Dedifferentiated amniotic fluid mesenchymal stem cell (primary cell): ENCODE measurements at regions not wholly inside any gene's neighbourhood (a gene's known extent, or its start where the extent isn't known, plus 50 kb on each side); places are given as distances from the start of the nearest gene placed in this dataset.
A peak's percentile ranks its signal among the peaks of the same experiment; 100 is the strongest.

Source experiments
- DNase-seq: peaks from one replicate; pipeline ENCODE4 v3.0.0-alpha.2; 2016; ENCODE audit errors: extremely low spot score

DNA sequence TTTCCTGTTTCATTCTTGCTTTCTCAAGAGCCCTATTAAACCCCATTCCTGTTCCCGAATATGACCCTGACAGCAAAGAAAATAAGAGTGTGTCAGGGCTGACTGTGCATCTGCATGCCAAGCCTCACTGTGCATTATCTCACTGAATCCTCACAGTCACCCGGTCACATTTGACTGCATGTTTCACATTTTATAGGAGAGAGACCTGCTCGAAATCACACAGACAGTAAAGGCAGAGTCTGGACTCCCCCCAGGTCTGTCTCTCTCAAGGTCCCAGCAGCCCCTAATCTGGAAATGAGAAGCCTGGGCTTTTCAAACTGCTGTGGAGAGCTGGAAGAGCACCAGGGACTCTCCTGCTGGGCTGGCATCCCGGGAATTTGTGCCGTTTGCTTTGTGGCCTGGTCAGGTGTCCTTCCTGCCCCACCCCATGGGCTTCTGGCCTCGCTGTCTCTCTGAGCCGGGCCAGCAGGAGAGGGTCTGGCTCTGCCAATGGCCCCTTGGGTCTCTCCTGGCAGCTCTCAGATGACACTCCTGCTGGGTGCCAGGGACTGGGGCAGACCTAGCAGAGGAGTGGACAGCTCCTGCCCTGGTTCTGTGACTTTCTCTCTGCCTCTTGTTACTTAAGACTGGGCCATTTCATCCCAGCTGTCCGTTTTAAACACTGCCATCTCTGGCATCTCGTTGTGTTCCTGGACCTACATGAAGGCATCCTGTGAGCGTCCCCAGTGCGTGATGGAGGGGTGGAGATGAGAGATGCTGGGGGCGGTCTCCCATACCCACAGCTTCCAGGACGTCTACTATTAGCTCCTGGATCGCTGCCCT is 173.6 kb downstream of the ARHGAP12 start:
- DNase-seq, result no peak

DNA sequence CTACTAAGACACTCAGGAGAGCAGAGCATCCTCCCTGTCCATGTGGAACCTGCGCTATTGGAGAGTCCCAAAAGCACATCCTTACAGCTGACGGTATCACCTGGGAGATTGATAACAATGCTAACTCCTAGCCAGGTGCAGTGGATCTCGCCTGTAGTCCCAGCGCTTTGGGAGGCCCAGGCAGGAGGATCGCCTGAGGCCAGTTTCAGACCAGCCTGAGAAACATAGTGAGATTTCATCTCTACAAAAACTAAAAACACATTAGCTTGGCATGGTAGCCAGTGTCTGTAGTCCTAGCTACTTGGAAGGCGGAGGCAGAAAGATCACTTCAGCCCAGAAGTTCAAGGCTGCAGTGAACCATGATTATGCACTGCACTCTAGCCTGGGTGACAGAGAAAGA is 174.9 kb downstream of the ARHGAP12 start:
- DNase-seq, result no peak

DNA sequence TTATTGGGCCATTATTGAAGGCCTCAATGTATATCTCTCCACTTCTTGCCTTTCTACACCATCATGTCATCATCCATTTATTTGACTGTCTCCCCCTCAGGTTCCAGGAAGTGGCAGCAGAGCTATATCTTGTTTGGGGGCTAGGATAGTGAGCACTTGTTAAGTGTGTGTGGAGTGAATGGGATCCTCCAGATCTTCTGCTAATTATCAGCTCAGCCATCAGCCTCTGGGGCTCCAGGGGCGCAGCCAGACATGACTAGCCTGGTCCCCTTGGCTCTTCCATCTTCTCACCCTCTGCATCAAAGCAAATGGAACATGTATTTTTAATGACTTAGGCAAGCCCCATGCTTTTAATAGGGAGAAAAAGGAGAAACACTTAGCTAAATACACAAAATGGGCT is 176.5 kb downstream of the ARHGAP12 start:
- no peak for DNase-seq

DNA sequence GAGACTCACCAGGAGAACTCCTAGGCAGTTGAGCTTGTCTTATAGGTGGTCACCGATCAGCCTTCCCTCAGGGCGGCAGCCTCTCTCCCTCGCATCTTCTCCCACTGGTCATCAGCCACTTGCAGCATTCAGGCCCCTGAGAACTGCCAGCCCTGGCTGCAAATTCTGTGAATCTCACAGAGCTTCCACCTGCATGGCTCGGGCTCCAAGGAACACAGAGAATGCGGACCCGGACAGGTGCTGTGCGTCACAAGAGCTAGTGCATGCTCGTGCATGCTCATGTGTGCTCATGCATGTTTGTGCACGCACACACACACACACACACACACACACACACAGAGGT is 176.9 kb downstream of the ARHGAP12 start:
- DNase-seq, result no peak

DNA sequence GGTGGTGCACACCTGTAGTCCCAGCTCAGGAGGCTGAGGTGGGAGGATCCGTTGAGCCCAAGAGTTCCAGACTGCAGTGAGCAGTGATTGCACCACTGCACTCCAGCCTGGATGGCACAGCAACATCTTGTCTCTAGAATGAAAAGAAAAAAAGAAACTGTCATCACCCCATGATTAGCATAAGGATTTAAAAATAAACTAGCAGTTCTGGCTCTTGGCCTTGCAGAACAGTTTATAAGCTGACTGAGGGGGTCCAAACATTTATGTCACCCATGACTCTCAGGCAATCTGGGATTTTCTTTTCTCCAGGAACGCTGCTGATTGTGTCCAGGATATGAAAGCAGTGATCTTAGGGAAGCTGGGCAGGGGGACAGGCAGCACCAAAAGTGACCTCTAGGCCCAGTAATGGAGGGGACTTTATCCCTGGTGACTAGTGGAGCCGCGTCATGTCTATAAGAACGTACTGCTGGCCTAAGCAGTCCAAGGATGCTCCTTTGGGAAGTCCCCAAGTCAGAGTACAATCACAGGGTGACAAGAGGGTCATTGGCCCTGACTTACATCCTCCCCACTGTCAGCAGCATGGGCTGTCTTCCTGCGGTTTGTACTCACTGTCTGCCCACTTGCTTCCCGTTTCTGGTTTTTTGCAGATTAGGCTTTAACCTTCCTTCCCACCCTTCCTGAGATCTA is 177.4 kb downstream of the ARHGAP12 start:
- DNase-seq, result no peak

DNA sequence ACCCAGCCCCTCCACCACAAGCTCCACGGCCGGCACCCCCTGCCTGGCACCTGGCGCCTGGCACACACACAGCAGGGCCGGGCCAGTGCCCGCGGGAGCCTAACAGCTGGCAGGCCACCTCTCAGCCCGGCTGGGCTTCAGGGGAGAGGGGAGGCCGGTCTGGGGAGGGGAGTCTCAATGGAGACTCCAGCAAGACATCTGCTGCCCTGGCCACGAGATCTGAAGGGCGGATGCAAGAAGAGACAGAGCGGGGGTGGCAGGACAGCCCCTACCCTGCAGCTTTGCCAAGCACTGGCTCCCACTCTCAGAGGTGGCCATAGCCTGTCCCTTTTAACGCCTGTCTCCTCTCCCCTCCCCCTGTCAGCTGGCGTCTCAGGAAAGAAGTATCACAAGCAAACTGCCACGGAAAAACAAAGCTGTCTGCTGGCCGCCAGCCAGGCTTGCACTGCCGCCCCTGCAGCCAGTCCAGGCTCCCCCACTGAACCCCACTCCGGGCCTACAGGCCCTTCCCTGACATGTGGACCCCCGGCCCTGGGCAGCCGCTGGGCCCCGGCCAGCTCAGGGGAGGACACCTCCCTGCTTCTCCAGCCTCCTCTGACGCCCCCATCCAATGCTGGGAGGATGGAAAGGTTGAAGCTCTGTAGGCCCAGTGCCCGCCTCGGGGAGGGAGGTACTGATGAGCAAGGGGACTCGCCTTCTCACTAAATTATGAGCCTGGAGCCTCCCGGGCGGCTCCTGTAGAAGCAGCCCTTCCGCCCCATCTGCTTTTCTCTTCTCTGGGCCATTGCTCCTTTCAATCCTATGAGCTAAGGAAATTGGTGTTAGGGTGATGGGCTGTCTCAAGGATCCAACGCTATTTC is 178.4 kb downstream of the ARHGAP12 start:
- no peak for DNase-seq

DNA sequence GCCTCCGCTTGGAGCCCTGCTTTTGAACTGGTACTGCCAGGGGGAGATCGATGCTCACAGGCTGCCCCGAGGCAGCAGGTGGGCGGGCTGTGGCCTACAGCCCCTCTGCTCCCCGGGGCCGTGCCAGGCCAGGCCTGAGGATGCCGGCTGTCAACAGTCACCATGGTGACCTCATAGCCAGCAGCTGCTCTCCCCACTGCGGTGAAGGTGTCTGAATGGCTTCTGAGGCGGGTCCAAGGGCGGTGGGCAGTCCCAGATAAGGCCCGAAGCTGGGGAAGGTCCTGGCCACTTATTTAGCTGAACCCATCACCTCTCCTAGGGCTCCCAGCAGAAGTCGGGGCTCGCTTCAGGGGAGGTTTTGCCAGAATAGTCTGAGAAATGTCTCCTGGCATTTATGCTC is 179.3 kb downstream of the ARHGAP12 start:
- DNase-seq, result no peak

DNA sequence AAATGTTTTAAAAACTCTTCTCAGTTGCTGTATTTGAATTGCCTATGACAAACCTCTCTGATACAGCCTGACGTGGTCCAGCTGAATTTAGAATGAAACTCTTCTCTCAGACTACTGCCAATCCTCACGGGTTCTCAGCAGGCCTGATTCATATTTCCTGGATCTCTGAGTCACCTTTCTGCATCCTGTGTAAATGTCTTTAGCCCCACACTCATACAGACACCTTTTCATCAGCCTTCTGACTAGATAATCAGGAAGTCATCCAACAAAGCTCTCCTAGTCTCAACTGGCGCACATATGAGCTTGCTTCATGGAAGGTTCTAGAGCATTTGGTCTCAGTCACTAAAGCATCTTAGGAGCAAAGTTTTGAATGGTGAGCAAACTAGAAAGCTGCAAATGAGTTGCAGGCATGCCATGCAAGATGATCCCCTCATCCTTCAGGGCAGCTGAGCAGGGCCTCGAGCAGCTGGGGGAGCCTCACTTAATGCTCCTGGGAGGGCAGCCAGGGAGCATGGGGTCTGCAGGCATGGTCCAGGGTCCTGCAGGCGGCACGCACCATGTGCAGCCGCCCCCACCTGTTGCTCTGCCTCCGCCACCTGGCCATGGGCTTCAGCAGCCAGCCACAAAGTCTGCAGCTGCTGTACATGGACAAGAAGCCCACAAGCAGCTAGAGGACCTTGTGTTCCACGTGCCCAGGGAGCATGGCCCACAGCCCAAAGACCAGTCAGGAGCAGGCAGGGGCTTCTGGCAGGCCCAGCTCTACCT is 182.8 kb downstream of the ARHGAP12 start:
- peak; percentile 55 for DNase-seq

DNA sequence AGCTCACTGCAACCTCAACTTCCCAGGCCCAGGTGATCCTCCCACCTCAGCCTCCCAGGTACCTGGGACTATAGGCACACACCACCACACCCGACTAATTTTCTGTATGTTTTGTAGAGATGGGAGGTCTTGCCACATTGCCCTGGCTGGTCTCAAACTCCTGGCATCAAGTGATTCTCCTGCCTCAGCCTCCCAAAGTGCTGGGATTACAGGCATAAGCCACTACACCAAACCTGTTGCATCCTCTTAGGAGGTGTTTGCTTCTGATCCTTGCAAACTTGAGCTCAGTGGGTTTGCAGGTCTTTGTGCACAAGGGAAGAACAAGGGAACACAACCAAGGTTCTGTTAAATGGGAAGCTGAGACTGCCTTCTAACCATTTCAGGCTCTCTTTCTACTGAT is 184.6 kb downstream of the ARHGAP12 start:
- no peak for DNase-seq

DNA sequence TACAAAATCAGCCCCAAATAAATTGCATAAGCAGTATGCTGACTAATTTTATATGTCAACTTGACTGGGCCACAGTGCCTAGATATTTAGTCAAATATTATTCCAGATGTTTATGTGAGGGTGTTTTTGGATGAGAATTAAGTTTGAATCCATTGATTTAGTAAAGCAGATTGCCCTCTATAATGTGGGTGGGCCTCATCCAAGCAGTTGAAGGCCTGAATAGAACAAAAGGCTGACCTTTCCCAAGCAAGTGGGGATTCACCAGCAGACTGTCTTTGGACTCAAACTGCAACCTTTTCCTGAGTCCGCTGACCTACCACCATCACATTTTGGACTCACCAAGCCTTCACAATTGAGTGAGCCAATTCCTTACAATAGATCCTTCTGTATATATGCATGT is 186.4 kb downstream of the ARHGAP12 start:
- no peak for DNase-seq

DNA sequence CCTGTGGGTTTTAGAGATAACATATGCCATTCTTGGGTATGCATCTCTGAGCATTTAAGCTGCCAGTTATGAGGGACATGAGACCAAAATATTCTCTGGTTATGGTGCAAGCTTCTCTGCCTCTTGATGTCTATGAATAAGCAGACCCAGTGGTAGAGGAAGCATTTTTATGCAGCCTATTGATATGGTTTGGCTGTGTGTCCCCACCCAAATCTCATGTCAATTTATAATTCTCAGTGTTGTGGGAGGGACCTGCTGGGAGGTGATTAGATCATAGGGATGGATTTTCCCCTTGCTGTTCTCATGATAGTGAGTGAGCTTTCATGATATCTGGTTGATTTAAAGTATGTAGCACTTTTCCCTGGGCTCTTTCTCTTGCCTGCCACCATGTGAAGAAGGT is 187.2 kb downstream of the ARHGAP12 start:
- DNase-seq, result no peak

DNA sequence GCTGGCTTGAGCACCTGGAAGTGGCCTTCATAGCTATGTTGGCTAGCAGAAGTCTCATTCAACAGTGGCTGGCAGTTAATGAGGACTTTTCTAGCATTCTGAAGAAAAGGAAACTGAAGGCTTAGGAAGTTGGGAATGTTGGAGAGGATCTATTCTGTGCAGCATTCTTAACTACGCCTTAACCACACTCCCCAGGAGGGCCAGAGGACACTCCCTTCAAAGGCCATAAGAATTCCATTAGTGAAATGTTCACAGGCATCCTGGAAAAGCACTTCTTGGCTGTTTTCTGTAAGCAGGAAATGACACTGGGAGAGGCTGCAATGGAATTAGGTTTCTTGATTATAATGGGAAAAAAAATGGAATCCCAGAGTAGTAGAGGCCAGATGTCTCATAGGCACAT is 188.9 kb downstream of the ARHGAP12 start:
- peak; percentile 39 for DNase-seq

DNA sequence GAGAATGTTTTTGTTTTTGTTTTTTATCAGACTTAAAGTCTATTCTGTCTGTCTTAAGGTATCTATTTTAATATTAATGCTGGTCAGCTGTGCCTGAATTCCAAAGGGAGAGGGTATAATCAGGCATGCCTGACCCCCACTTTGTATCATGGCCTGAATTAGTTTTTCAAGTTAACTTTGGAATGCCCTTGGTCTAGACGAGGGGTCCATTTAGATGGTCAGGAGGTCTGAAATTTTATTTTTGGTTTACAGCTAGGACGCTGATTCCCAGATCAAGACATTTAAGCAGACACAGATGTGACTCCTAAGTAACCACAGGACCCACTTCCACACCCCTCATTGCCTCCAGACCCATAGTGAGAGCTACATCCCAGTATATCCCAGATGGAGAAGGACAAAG is 189.5 kb downstream of the ARHGAP12 start:
- no peak for DNase-seq

DNA sequence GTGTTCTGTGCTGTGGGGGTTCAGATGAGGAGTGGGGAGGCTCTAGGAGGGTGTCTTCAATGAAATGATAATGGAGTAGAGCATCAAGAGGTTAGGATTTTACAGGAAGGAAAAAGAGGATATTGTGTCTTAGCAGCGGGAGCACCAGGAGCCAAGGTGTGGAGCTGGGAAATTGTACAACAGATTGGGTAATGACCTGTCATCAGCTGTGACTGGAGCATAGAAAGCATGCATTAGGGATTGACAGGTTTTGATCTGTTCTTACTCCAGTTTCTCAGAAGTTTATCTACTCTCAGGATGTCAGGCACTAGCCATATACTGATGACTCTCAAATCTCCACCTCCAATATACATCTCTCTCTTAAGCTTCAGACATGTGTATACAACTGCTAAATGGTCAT is 196.9 kb downstream of the ARHGAP12 start:
- no peak for DNase-seq

DNA sequence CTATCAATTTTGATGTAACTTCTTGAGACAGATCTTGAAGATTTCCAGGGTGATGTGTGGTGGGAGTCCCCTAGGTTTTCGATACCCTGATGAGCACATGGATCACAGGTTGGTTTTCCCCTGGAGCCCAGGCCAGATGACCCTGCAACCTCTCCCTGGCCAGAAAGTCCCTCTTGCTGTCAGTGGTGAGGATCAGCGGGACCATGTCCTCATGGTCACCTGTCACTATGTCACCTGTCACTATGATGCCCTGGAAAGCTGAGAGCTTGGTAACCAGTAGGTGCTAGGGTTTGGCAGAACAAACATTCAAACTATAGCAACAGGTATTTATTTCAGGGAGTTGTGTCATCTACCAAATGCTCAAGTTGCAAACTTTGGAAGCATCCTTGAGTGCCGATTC is 197.9 kb downstream of the ARHGAP12 start:
- no peak for DNase-seq

DNA sequence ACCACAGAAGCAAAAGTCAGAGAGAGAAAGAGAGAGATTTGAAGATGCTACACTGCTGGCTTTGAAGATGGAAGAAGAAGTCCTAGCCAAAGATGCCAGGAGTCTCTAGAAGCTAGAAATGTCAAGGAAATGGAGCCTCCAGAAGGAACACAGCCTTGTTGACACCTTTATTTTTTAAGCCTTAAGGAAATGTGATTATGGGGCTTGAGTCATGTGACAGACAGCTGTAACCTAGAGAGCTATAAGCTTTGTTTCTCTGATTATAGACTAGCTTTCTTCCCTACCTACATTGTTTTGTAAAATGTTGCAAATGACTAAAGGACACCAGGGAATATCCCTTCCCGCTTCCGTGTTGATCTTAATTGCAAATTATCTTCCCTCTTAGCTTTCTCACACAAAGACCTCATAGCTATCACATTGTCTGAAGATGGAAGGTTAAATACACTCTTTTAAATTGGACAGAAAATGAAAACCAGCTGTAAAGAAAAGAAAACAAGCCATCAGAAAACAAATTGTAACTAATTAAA is 199.9 kb downstream of the ARHGAP12 start:
- no peak for DNase-seq

DNA sequence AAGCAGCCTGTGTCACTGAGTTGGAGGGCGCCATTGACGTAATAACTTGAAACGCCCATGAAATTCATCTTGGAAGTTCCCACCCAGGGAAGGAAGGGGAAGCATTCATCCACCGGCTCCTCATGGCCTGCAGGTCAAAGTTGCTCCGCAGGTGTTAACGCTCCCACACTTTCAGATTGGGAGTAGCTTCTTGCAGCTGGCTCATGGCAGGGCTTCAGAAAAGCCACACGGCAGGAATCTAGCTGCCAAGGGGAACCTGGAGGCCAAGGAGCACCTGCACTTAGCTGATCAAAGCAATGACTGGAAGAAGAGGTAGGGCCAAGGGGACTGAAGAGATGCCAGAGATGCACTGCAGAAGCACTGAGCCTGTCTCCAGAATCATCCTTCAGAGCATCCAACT is 203.2 kb downstream of the ARHGAP12 start:
- DNase-seq, result no peak

DNA sequence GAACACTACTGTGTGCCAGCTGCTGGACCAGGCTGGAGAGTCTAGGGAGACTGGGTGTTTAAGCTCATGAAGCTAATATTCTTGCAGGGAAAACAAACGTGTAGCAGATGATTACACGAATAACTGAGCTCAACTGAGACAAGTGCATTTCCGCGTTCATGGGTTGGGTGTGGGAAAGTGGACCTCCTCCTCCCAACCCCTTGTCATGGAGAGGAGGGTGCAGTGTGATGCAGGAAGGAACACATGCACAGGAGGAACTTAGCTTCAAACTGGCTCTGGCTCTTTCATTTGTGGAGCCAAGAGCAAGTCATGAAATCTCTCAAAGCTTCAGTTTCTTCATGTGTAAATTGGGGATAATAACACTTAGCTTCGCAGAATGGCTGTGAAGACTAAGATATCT is 204.3 kb downstream of the ARHGAP12 start:
- DNase-seq, result no peak

DNA sequence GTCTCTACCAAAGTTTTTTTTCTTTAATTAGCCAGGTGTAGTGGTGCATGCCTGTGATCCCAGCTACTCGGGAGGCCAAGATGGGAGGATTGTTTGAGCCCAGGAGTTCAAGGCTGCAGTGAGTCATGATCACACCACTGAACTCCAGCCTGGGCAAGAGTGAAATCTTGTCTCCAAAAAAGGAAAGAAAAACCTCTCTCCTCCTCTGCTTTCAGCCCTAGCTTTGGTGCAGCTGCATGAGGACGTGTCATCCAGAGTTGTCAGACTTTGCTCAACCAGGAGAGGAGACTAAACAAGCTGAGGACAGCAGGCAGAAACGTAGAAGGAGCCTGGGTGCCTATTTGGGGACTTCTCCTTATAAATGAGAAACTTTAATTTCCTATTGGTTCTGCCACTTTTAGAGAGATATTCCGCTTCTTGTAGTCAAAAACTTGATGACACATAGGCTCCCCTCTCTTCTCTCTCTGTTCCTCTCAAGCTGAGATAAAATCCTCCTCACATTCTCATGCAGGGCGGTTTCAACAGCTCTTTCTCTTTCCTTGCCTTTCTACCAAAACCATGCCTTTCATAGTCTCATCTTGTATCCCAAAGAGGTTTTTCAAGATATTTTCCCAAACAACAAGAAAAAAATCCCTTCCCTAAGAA is 205.4 kb downstream of the ARHGAP12 start:
- no peak for DNase-seq

DNA sequence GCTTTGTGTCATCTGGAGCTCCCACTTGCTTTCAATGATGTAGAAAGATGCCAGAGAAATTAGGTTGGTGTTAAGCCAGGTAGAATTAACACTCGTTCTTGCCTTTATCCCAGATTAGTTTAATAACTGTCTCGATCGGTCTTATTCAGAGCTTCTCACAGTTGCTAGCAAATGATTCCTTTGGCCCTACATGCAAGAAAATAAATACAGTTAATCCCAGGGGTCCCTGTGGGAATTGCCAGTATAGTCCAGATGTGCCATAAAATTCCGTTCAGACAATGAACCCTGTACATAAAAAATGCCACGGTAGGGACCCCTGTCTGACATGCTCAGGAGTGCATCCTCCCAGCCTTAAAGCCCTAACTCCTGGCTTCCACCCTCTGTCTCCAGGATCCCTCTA is 207.5 kb downstream of the ARHGAP12 start:
- DNase-seq, result no peak

DNA sequence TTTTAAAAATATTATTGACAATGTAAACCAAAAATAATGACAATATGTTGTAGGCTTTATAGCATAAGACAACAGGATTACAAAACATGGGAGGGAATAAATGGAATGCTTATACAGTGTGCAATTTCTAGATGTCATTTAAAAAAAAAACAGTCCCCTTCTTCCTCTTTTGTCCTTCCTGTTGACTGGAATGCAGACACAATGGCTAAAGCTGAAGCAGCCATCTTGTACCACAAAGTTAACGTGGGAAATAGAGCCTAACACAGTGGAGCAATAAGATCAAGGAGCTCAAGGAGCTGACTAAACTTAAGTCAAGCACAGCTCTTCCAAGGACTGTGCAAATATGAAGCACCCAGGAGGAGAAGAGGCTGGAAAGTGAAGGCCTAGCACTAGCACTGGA is 208.1 kb downstream of the ARHGAP12 start:
- no peak for DNase-seq
